ENCODE measurements at regions not wholly inside any gene's neighbourhood (a gene's known extent, or its start where the extent isn't known, plus 50 kb on each side); places are given as distances from the start of the nearest gene placed in this dataset.

- Histone ChIP-seq H3K9ac (ENCODE audit: extremely low read depth, insufficient read length, low read length) (no peak overlapping the region), H3K27ac (ENCODE audit: insufficient read length, low read depth, low read length) (no peak overlapping the region), H2AFZ (ENCODE audit: low read length) (no peak overlapping the region), H3T11ph (ENCODE audit: low read length) (no peak overlapping the region), H3K79me1 (ENCODE audit: insufficient read depth, low read depth, low read length, poor library complexity, severe bottlenecking) (no peaks in the 10 kb centered on the region), H3K23me2 (ENCODE audit: insufficient read length, low read depth, low read length, poor library complexity, severe bottlenecking) (no peaks in the 10 kb centered on the region), H3K14ac (ENCODE audit: insufficient read depth, low read length) (no peak overlapping the region), H3K23ac (ENCODE audit: insufficient read length, low read depth, low read length) (no peak overlapping the region), H3K4ac (ENCODE audit: low read depth, low read length) (no peak overlapping the region), H2BK20ac (ENCODE audit: low read depth, low read length, poor library complexity, severe bottlenecking) (no peak overlapping the region), H2BK5ac (ENCODE audit: insufficient read length, low read length) (no peak overlapping the region), H3K9me3 (ENCODE audit: control insufficient read depth, low read depth, low read length) (no peaks in the 10 kb centered on the region), H3K4me1 (ENCODE audit: insufficient read depth, low read length) (peaks cover 10% of the 10 kb centered on the region), H3K79me2 (ENCODE audit: insufficient read depth, low read length) (peaks cover 2% of the 10 kb centered on the region; the same call in 1 of the 2 replicates), H2BK12ac (ENCODE audit: insufficient read length, low read depth, low read length) (no peak overlapping the region), H3K56ac (ENCODE audit: insufficient read length, low read depth, low read length) (no peak overlapping the region), H3K18ac (ENCODE audit: insufficient read length, low read depth, low read length) (no peak overlapping the region), H2AK5ac (ENCODE audit: insufficient read length, low read length) (no peak overlapping the region), H3K27me3 (ENCODE audit: insufficient read depth, low read length) (no peaks in the 10 kb centered on the region), H4K91ac (ENCODE audit: insufficient read length, low read depth, low read length) (no peak overlapping the region), H4K20me1 (ENCODE audit: control insufficient read depth, insufficient read depth, insufficient read length) (no peaks in the 10 kb centered on the region), H4K5ac (ENCODE audit: insufficient read length, low read depth, low read length) (no peak overlapping the region), H2BK120ac (ENCODE audit: low read depth, low read length, poor library complexity, severe bottlenecking) (no peak overlapping the region), H4K8ac (replicated peaks; ENCODE audit: insufficient read length, low read depth, low read length) (no peak overlapping the region), H2BK15ac (ENCODE audit: low read depth, low read length) (no peak overlapping the region), H3K4me2 (ENCODE audit: insufficient read depth, insufficient read length, low read length) (no peak overlapping the region)
- no CpG with 5 or more reads among the region's 10 CpGs for WGBS (ENCODE audit: extremely low coverage, insufficient read length, low lambda C conversion rate)
- no peak for TF ChIP-seq CTCF (conservative IDR thresholded peaks at IDR 0.05)
- peak overlapping the region in 1 of 3 experiments; percentile 14; a peak in 1 of 7 replicates for H3K27ac Mint-ChIP-seq
- no peaks in the 10 kb centered on the region for H3K9me3 Mint-ChIP-seq
- peaks cover 0 to 21% (median 0%) of the 10 kb centered on the region in 3 experiments; a peak in 3 of 7 replicates for H3K36me3 Mint-ChIP-seq (ENCODE audit: insufficient read depth in 1 of 3, low read depth in 3 of 3)
- no peaks in the 10 kb centered on the region for H3K27me3 Mint-ChIP-seq (ENCODE audit: low read depth)
- DNase-seq = no peak
- H3K4me1 Mint-ChIP-seq = peaks cover 25 to 60% of the 10 kb centered on the region in 2 experiments
- H3K4me3 Mint-ChIP-seq = no peak overlapping the region
These were observed 239.2 kb upstream of the PRKCQ start for GRCh38 chr10:6819301-6819700.

Measured in H9 (cell line).